ENCODE measurements at regions not wholly inside any gene's neighbourhood (a gene's known extent, or its start where the extent isn't known, plus 50 kb on each side); places are given as distances from the start of the nearest gene placed in this dataset.

DNA sequence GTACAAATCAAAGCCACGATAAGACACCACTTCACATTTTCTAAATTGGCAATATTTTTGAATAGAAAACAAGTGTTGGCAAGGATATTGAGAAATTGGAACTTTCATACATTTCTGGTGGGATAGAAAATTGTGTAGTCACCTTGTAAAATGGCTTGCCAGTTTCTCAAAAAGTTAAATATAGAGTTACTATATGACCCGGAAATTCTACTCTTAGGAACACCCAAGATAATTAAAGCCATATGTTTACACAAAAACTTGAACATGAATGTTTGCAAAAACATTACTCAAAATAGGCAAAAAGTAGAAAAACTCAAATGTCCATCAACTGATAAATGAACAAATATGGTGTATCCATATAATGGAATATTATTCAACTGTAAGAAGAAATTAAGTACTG lies 552.5 kb downstream of the TBC1D4 start:
- TF ChIP-seq, protein P1, sequence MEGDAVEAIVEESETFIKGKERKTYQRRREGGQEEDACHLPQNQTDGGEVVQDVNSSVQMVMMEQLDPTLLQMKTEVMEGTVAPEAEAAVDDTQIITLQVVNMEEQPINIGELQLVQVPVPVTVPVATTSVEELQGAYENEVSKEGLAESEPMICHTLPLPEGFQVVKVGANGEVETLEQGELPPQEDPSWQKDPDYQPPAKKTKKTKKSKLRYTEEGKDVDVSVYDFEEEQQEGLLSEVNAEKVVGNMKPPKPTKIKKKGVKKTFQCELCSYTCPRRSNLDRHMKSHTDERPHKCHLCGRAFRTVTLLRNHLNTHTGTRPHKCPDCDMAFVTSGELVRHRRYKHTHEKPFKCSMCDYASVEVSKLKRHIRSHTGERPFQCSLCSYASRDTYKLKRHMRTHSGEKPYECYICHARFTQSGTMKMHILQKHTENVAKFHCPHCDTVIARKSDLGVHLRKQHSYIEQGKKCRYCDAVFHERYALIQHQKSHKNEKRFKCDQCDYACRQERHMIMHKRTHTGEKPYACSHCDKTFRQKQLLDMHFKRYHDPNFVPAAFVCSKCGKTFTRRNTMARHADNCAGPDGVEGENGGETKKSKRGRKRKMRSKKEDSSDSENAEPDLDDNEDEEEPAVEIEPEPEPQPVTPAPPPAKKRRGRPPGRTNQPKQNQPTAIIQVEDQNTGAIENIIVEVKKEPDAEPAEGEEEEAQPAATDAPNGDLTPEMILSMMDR (IDR thresholded peaks at IDR 0.05): no peak
- TF ChIP-seq POLR2A (IDR thresholded peaks at IDR 0.05) (no peak), POLR2AphosphoS5 (IDR thresholded peaks at IDR 0.05) (no peak)
